ENCODE measurements at regions not wholly inside any gene's neighbourhood (a gene's known extent, or its start where the extent isn't known, plus 50 kb on each side); places are given as distances from the start of the nearest gene placed in this dataset.

DNA sequence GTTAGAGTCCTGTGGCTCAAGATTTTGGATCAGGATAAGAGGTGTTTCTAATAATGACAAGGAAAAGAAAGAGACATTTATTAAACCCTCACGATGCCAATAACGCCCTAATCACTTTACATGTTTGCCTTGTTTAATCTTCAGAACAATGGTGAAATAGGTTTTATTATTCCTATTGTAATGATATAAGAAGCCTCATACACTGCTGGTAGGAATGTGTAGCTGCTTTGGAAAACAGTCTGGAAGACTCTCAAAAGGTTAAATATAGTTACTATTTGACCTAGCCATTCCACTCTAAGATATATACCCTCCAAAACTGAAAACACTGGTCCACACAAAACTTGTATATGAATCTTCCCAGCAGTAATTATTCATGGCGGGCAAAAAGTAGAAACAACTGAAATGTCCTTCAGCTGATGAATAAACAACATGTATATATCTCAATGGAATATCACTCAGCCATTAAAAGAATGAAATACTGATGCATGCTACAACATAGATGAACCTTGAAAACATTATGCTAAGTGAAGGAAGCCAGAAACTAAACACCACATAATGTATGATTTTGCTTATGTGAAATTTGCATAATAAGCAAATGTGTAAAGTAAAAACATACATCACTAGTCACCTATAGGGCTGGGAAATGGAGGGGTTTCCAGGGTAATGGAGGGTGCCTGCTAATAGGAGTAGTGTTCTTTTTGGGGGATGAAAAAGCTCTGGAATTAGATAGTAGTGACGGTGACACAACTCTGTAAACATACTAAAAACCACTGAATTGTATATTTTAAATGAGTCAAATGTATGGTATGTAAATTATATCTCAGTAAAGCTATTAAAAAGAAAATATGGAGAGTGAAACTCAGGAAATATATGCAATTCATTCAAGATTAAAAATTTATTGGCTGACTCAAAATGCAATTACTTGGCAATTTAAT, 76.9 kb upstream of the ANK3 start:
- no peaks in the 10 kb centered on the region for H3K27me3 ChIP-seq
- H3K36me3 ChIP-seq: no peaks in the 10 kb centered on the region
- TF ChIP-seq CTCF (IDR thresholded peaks at IDR 0.05): no peak
- TF ChIP-seq POLR2A (IDR thresholded peaks at IDR 0.05): no peak
- intact Hi-C loops (cut with DNase I; ENCODE audit: low total_unique reads): no loop called here
- H3K9me3 ChIP-seq: no peaks in the 10 kb centered on the region
- DNase-seq: no peak
- H3K4me1 ChIP-seq: no peaks in the 10 kb centered on the region
- H3K27ac ChIP-seq: no peak overlapping the region
- H3K4me3 ChIP-seq: no peak overlapping the region

DNA sequence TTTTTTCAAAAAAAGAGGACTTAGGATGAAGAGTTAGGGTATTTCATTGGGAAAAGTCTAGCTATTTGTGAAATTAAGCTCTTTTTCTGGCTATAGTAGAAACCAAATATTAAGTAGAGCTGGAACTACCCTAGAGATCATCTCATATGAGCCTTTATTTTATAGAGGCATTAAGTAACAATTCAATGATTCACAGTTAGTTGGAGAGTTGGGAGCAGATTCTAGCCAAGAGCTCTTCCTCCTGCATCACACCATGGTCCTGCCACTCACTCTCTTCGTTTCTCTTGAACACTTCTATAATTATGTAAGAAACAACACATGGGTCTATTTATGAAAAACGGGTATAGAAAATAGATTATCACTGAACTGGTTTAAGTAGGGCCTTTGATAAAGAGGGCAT, 76.1 kb upstream of the ANK3 start:
- Histone ChIP-seq H3K4me1 (no peaks in the 10 kb centered on the region), H3K36me3 (no peaks in the 10 kb centered on the region), H3K9me3 (no peaks in the 10 kb centered on the region), H3K27ac (no peak overlapping the region), H3K27me3 (no peaks in the 10 kb centered on the region), H3K4me3 (no peak overlapping the region)
- TF ChIP-seq CTCF (IDR thresholded peaks at IDR 0.05) (no peak), POLR2A (IDR thresholded peaks at IDR 0.05) (no peak)
- intact Hi-C loops (cut with DNase I; ENCODE audit: low total_unique reads): no loop called here
- no peak for DNase-seq

- Histone ChIP-seq H3K9me3 (no peaks in the 10 kb centered on the region), H3K4me1 (no peaks in the 10 kb centered on the region), H3K27me3 (no peaks in the 10 kb centered on the region), H3K36me3 (no peaks in the 10 kb centered on the region), H3K27ac (no peak overlapping the region), H3K4me3 (no peak overlapping the region)
- no peak for TF ChIP-seq POLR2A (IDR thresholded peaks at IDR 0.05)
- TF ChIP-seq CTCF (IDR thresholded peaks at IDR 0.05): no peak
- intact Hi-C loops (cut with DNase I; ENCODE audit: low total_unique reads): no loop called here
- no peak for DNase-seq
Measured at GRCh38 chr10:60464659-60465058, 75.0 kb upstream of the ANK3 start.

DNA sequence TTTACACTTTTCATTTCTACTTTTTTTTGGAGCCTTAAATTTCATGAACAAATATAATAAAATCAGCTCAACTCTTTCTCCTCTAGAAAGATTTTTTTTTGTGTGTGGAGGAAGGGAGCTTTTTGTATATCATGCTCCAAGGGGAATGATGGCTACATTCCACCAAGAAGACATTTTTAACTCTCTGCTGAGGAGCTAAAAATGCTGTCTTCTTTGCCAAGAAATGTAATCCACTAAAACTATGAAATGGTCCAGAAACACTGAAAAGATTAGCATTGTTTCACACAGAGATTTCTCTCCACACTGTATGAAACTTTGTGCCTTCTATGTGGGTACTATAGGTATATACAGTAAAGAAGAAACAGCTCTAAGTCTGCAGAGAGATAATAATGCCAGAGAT, 74.1 kb upstream of the ANK3 start:
- Histone ChIP-seq H3K27me3 (no peaks in the 10 kb centered on the region), H3K27ac (no peak overlapping the region), H3K36me3 (no peaks in the 10 kb centered on the region), H3K4me3 (no peak overlapping the region), H3K4me1 (no peaks in the 10 kb centered on the region), H3K9me3 (no peaks in the 10 kb centered on the region)
- no peak for DNase-seq
- intact Hi-C loops (cut with DNase I; ENCODE audit: low total_unique reads): no loop called here
- TF ChIP-seq CTCF (IDR thresholded peaks at IDR 0.05) (no peak), POLR2A (IDR thresholded peaks at IDR 0.05) (no peak)

GRCh38 chr10:60461688-60462087, 72.0 kb upstream of the ANK3 start:
- Histone ChIP-seq H3K36me3 (no peaks in the 10 kb centered on the region), H3K4me1 (no peaks in the 10 kb centered on the region), H3K27me3 (no peaks in the 10 kb centered on the region), H3K27ac (no peak overlapping the region), H3K9me3 (no peaks in the 10 kb centered on the region), H3K4me3 (no peak overlapping the region)
- no peak for DNase-seq
- no peak for TF ChIP-seq POLR2A (IDR thresholded peaks at IDR 0.05)
- no peak for TF ChIP-seq CTCF (IDR thresholded peaks at IDR 0.05)
- intact Hi-C loops (cut with DNase I; ENCODE audit: low total_unique reads): no loop called here
